ENCODE measurements at regions not wholly inside any gene's neighbourhood (a gene's known extent, or its start where the extent isn't known, plus 50 kb on each side); places are given as distances from the start of the nearest gene placed in this dataset.

DNA sequence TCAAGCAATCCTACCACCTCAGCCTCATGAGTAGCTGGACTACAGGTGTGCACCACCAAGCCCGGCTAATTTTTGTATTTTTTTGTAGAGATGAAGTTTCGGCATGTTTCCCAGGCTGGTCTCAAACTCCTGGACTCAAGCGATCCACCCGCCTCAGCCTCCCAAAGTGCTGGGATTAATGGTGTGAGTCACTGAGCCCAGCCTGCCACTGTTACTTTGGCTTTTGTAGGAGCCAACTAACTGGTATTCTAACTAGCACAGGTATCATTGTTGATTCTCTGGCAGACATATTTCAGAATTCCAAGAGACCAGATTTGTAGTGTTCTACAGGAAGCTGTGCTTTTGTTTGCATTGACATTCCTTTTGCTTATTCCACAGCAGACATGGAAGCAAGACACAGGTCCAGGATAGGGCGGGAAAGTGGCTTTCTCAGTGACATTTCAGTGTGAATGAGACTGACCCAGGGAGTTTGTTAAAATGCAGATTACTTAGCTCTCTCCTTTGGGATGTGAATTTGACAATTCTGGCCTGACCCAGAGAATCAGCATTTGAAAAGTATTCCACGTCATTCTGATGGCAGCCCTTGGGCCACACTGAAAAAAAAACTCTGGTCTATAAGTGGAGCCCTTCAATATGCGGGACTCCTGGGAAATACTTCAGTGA lies 52.2 kb upstream of the PAX6 start:
- DNase-seq (ENCODE audit: low read depth in 3 of 3, low spot score in 1 of 3) = no peak

DNA sequence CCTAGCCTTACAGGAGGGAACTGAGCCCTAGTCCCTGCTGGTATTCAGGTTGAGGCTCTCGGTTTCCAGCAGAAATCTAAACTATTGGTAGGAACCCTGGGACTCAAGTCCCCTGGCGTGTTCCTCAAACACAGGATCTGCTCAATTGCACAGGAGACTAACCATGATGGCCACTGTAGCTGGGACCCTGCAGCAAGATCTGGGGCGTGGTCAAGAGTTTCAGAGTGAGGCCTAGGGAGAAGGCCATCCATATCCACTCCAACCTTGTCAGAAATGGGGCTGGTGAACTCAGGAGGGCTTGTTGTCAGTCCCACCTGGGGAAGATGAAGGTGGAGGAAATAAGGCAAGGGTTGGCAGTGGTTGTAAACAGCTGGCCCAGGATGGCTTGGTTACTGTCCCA lies 49.9 kb upstream of the PAX6 start:
- no peak for DNase-seq (ENCODE audit: low read depth in 3 of 3, low spot score in 1 of 3)

Measured in stimulated activated CD4-positive, alpha-beta T cell treated with anti-CD3 and anti-CD28 coated beads, TNF-alpha, amount 100 ng/mL, for 1 hour (primary cell).